K562 (cell line): ENCODE measurements at regions not wholly inside any gene's neighbourhood (a gene's known extent, or its start where the extent isn't known, plus 50 kb on each side); places are given as distances from the start of the nearest gene placed in this dataset.

ENCODE experiments used
- BMI1 ChIP-seq: fragments of 150-350 bp; IDR thresholded peaks from 2 replicates; pipeline ENCODE4 v1.6.1; 2014; ENCODE audit warnings: low read length
- EGR1 ChIP-seq: fragments of 450-650 bp; conservative IDR thresholded peaks from 2 replicates; pipeline ENCODE4 v1.6.1; 2017; ENCODE audit warnings: mild to moderate bottlenecking
- EHMT2 ChIP-seq: fragments of 450-650 bp; IDR thresholded peaks from 2 replicates; pipeline ENCODE4 v1.6.1; 2018; ENCODE audit warnings: antibody characterized with exemption
- ETV6 ChIP-seq, 3 experiments: fragments of 150-350 bp in 1 of 3; sonication (generic) in 1 of 3; formaldehyde crosslinking in 1 of 3; IDR thresholded peaks; 2 replicates each; pipeline versions ENCODE4 v1.6.1 to v1.8.0; 2014 to 2022; ENCODE audit warnings: borderline replicate concordance in 2 of 3, low read depth in 2 of 3, antibody characterized with exemption in 1 of 3, low read length in 1 of 3, mild to moderate bottlenecking in 1 of 3, missing genetic modification reagents in 1 of 3
- EZH2 ChIP-seq: IDR thresholded peaks from 2 replicates; pipeline ENCODE4 v1.6.1; 2012; ENCODE audit warnings: low read depth, mild to moderate bottlenecking, inconsistent platforms, low read length, borderline replicate concordance
- MYBL2 ChIP-seq, 2 experiments: fragments of 450-650 bp in 1 of 2; sonication (generic) in 1 of 2; formaldehyde crosslinking in 1 of 2; IDR thresholded peaks; 2 replicates each; pipeline versions ENCODE4 v1.6.1 to v1.8.1; 2017 to 2022; ENCODE audit warnings: borderline replicate concordance in 1 of 2, inconsistent platforms in 1 of 2, low read depth in 1 of 2, mild to moderate bottlenecking in 1 of 2, missing genetic modification reagents in 1 of 2, moderate library complexity in 1 of 2
- POLR2A ChIP-seq: fragments of 450-650 bp; conservative IDR thresholded peaks from 2 replicates; pipeline ENCODE4 v1.6.1; 2016
- POLR2AphosphoS5 ChIP-seq: IDR thresholded peaks from 2 replicates; pipeline ENCODE4 v1.6.1; 2011; ENCODE audit warnings: mild to moderate bottlenecking, low read depth, low read length, moderate library complexity; ENCODE audit not compliant: control insufficient read depth, insufficient read depth
- RBM39 ChIP-seq: fragments of 200-400 bp; formaldehyde crosslinking; optimal IDR thresholded peaks from 2 replicates; pipeline ENCODE3; 2018; ENCODE audit warnings: low read depth, low read length
- ZNF140 ChIP-seq: fragments of 250-450 bp; sonication (Bioruptor Pico); IDR thresholded peaks from 2 replicates; pipeline ENCODE4 v1.8.0; 2021; ENCODE audit warnings: moderate library complexity, mild to moderate bottlenecking, inconsistent platforms
- ZNF436 ChIP-seq: fragments of 250-450, 450-650 bp; sonication (Bioruptor Pico); formaldehyde crosslinking; IDR thresholded peaks from 2 replicates; pipeline ENCODE4 v1.7.0; 2020; ENCODE audit warnings: mild to moderate bottlenecking
- TF ChIP-seq, protein P1 (sequence below): sonication (generic); formaldehyde crosslinking; IDR thresholded peaks from 2 replicates; pipeline ENCODE4 v1.8.0; 2022; ENCODE audit warnings: mild to moderate bottlenecking, missing genetic modification reagents
- TF ChIP-seq, protein P2 (sequence below), 3 experiments: IDR thresholded peaks in 2 of 3; conservative IDR thresholded peaks in 1 of 3; 2 replicates each; pipeline ENCODE4 v1.5.1; 2011 to 2012; ENCODE audit warnings: low read length in 3 of 3, mild to moderate bottlenecking in 3 of 3, control low read depth in 2 of 3, improper control_type of control experiment in 1 of 3, inconsistent platforms in 1 of 3, low read depth in 1 of 3, mixed read lengths in 1 of 3, moderate library complexity in 1 of 3; ENCODE audit not compliant: insufficient read depth in 2 of 3

DNA sequence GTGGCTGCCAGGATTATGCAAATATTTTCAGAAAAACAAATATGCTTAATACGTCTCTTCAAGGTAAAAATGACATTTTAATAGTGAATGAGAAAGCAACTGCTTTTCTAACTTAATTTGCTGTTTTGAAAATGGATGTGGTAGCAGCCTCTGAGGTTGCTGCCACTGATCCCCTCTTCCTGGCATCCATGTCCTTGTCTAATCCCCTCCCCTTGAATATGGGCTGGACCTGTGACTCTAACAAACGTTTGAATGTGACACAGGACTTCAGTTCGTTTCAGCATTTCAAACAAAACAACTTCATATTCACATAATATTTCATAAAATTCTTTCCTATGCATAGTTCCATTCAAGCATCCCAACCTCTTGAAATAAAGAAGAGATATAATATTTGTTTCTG is 64.2 kb upstream of the SLC38A2 start:
- TF ChIP-seq, protein P1, sequence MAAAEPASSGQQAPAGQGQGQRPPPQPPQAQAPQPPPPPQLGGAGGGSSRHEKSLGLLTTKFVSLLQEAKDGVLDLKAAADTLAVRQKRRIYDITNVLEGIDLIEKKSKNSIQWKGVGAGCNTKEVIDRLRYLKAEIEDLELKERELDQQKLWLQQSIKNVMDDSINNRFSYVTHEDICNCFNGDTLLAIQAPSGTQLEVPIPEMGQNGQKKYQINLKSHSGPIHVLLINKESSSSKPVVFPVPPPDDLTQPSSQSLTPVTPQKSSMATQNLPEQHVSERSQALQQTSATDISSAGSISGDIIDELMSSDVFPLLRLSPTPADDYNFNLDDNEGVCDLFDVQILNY (CRISPR knock-in tag): no peak
- no peak for TF ChIP-seq RBM39
- TF ChIP-seq ZNF436 (CRISPR knock-in tag): no peak
- no peak for TF ChIP-seq EZH2
- TF ChIP-seq EGR1: no peak
- no peak for TF ChIP-seq POLR2A
- TF ChIP-seq BMI1: no peak
- no peak for TF ChIP-seq MYBL2 (IDR thresholded peaks at IDR 0.05; ENCODE audit: low read depth)
- TF ChIP-seq MYBL2 (CRISPR knock-in tag; IDR thresholded peaks at IDR 0.05; ENCODE audit: borderline replicate concordance): no peak
- TF ChIP-seq ETV6 (IDR thresholded peaks at IDR 0.05; ENCODE audit: borderline replicate concordance in 1 of 2, low read depth in 2 of 2, low read length in 1 of 2): no peak
- TF ChIP-seq ETV6 (CRISPR knock-in tag; IDR thresholded peaks at IDR 0.05; ENCODE audit: borderline replicate concordance): no peak
- TF ChIP-seq, protein P2, sequence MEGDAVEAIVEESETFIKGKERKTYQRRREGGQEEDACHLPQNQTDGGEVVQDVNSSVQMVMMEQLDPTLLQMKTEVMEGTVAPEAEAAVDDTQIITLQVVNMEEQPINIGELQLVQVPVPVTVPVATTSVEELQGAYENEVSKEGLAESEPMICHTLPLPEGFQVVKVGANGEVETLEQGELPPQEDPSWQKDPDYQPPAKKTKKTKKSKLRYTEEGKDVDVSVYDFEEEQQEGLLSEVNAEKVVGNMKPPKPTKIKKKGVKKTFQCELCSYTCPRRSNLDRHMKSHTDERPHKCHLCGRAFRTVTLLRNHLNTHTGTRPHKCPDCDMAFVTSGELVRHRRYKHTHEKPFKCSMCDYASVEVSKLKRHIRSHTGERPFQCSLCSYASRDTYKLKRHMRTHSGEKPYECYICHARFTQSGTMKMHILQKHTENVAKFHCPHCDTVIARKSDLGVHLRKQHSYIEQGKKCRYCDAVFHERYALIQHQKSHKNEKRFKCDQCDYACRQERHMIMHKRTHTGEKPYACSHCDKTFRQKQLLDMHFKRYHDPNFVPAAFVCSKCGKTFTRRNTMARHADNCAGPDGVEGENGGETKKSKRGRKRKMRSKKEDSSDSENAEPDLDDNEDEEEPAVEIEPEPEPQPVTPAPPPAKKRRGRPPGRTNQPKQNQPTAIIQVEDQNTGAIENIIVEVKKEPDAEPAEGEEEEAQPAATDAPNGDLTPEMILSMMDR (IDR thresholded peaks at IDR 0.05 in 2 of 3, conservative IDR thresholded peaks at IDR 0.05 in 1 of 3; ENCODE audit: insufficient read depth in 2 of 3, low read depth in 1 of 3, low read length in 3 of 3): no peak
- TF ChIP-seq EHMT2: no peak
- no peak for TF ChIP-seq POLR2AphosphoS5
- no peak for TF ChIP-seq ZNF140 (CRISPR knock-in tag)
